Thymus (tissue), 11 donors: ENCODE measurements at regions not wholly inside any gene's neighbourhood (a gene's known extent, or its start where the extent isn't known, plus 50 kb on each side); places are given as distances from the start of the nearest gene placed in this dataset.

ENCODE experiments used
- DNase-seq, 9 donors: peaks; one replicate each; pipeline ENCODE4 v3.0.0-alpha.2; 2013; ENCODE audit warnings: low spot score in 9 of 9, low read depth in 6 of 9, missing footprints in 1 of 9
- H3K27ac ChIP-seq, 2 donors: one replicate each; pipeline ENCODE4 v1.5.1; 2013; ENCODE audit warnings: control low read depth in 1 of 2, low read depth in 1 of 2, low read length in 1 of 2, mild to moderate bottlenecking in 1 of 2, moderate library complexity in 1 of 2
- H3K27me3 ChIP-seq, 2 donors: one replicate each; pipeline ENCODE4 v1.5.1; 2013; ENCODE audit warnings: low read length in 1 of 2; ENCODE audit not compliant: control insufficient read depth in 2 of 2, insufficient read depth in 1 of 2
- H3K36me3 ChIP-seq, 2 donors: one replicate each; pipeline ENCODE4 v1.5.1; 2013; ENCODE audit warnings: low read length in 1 of 2, mild to moderate bottlenecking in 1 of 2, moderate library complexity in 1 of 2; ENCODE audit not compliant: control insufficient read depth in 2 of 2, insufficient read depth in 2 of 2
- H3K4me1 ChIP-seq, 2 donors: one replicate each; pipeline ENCODE4 v1.5.1; 2013; ENCODE audit warnings: low read length in 2 of 2; ENCODE audit not compliant: control insufficient read depth in 2 of 2, insufficient read depth in 2 of 2
- H3K4me3 ChIP-seq, 2 donors: one replicate each; pipeline ENCODE4 v1.5.1; 2013; ENCODE audit warnings: low read length in 2 of 2, control low read depth in 1 of 2, mild to moderate bottlenecking in 1 of 2
- H3K9me3 ChIP-seq, 2 donors: one replicate each; pipeline ENCODE4 v1.5.1; 2013; ENCODE audit warnings: low read length in 1 of 2, mild to moderate bottlenecking in 1 of 2; ENCODE audit not compliant: control insufficient read depth in 2 of 2, insufficient read depth in 1 of 2
- WGBS: extraction: QIAGEN DNeasy Blood & Tissue Kit; methylation state at CpG from one replicate; pipeline ENCODE4 v1.1.7; 2013; 5-methylcytosine and 5-hydroxymethylcytosine counted together
- donor health status: healthy.

- WGBS: 98% methylated on average over 3 of the region's 3 CpGs
- DNase-seq: no peak
- no peak overlapping the region for H3K27ac ChIP-seq
- no peaks in the 10 kb centered on the region for H3K27me3 ChIP-seq
- no peaks in the 10 kb centered on the region for H3K4me1 ChIP-seq
- H3K4me3 ChIP-seq: no peak overlapping the region
- no peaks in the 10 kb centered on the region for H3K9me3 ChIP-seq
- no peaks in the 10 kb centered on the region for H3K36me3 ChIP-seq
Measured at GRCh38 chr12:77549383-77550128, 281.1 kb upstream of the NAV3 start.

DNA sequence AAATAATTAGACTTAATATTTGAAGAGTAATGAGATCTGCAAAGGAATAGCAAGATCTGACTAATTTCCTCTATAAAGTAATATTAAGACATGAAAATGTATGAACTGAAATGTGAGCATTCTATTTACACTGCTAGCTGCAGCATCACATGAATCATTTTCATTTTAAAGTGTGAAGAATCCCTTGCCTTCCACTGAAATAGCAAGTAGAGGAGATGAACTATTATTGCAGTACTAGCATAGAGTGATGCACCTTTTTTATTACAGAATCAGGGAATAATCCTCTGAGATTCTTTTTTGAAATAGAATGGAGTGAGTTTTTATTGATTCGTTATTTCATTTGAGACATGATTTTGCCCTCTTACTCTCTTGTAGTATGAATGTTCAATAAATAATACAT, 281.9 kb upstream of the NAV3 start:
- H3K27ac ChIP-seq: no peak overlapping the region
- no peaks in the 10 kb centered on the region for H3K4me1 ChIP-seq
- no peaks in the 10 kb centered on the region for H3K27me3 ChIP-seq
- H3K9me3 ChIP-seq: no peaks in the 10 kb centered on the region
- WGBS: 97% methylated on average over 1 of the region's 1 CpG
- no peak for DNase-seq
- no peak overlapping the region for H3K4me3 ChIP-seq
- H3K36me3 ChIP-seq: no peaks in the 10 kb centered on the region

- Histone ChIP-seq H3K36me3 (no peaks in the 10 kb centered on the region), H3K27ac (no peak overlapping the region), H3K4me1 (no peaks in the 10 kb centered on the region), H3K4me3 (no peak overlapping the region), H3K27me3 (no peaks in the 10 kb centered on the region), H3K9me3 (no peaks in the 10 kb centered on the region)
- 67% methylated on average over 2 of the region's 2 CpGs for WGBS
- DNase-seq: no peak
Measured at GRCh38 chr12:77540097-77540496, 290.6 kb upstream of the NAV3 start.

GRCh38 chr12:77537663-77538062, 293.0 kb upstream of the NAV3 start:
- DNase-seq: no peak
- Histone ChIP-seq H3K27me3 (no peaks in the 10 kb centered on the region), H3K4me3 (no peak overlapping the region), H3K27ac (no peak overlapping the region), H3K36me3 (no peaks in the 10 kb centered on the region), H3K4me1 (no peaks in the 10 kb centered on the region), H3K9me3 (no peaks in the 10 kb centered on the region)
- 92% methylated on average over 1 of the region's 1 CpG for WGBS

DNA sequence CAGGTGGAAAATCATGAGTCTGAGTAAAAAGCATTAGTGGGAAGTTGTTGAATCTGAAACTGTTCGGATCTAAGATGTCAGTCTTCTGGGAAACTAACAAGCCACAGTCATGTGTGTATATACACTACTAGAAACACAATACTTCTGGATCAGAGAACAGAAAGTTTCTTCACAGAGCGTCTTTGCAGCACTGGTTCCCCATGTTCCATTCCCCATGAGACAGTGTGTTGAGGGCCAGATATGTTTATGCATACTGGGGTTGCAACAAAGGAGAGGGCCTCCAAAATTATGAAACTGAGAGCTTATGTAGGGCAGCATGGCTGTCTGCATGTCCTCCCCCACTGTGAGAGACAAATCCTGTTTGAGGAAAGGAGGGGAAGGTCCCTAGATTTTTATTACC, 295.0 kb upstream of the NAV3 start:
- Histone ChIP-seq H3K4me1 (no peaks in the 10 kb centered on the region), H3K27me3 (no peaks in the 10 kb centered on the region), H3K4me3 (no peak overlapping the region), H3K36me3 (no peaks in the 10 kb centered on the region), H3K27ac (no peak overlapping the region), H3K9me3 (no peaks in the 10 kb centered on the region)
- no peak for DNase-seq
- WGBS: 93% methylated on average over 2 of the region's 2 CpGs

DNA sequence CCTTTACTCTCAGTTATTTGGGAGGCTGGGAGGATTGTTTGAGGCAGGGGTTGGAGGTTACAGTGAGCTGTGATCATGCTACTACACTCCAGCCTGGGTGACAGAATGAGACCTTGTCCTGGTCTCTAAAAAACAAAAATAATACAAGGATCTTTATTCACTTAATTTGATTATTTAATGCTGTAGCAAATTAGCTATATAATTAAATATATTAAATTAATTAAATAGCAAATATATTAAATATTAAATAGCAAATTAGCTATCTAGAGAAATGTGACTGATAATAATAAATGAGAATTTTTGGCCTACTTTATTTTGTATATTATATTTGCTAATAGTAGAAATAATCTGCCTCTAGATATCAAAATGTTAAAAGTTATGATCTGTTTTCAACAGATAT, 298.8 kb upstream of the NAV3 start:
- Histone ChIP-seq H3K4me3 (no peak overlapping the region), H3K9me3 (no peaks in the 10 kb centered on the region), H3K27ac (no peak overlapping the region), H3K36me3 (no peaks in the 10 kb centered on the region), H3K4me1 (no peaks in the 10 kb centered on the region), H3K27me3 (no peaks in the 10 kb centered on the region)
- no peak for DNase-seq

GRCh38 chr12:77522247-77522646, 308.4 kb upstream of the NAV3 start:
- H3K27ac ChIP-seq: no peak overlapping the region
- no peak for DNase-seq
- no peak overlapping the region for H3K4me3 ChIP-seq
- no peaks in the 10 kb centered on the region for H3K4me1 ChIP-seq
- peaks cover 0 to 3% of the 10 kb centered on the region in 2 donors for H3K9me3 ChIP-seq
- H3K27me3 ChIP-seq: no peaks in the 10 kb centered on the region
- no peaks in the 10 kb centered on the region for H3K36me3 ChIP-seq
- 97% methylated on average over 1 of the region's 1 CpG for WGBS

GRCh38 chr12:77521508-77522115, 309.1 kb upstream of the NAV3 start:
- Histone ChIP-seq H3K9me3 (peaks cover 0 to 3% of the 10 kb centered on the region in 2 donors), H3K4me3 (no peak overlapping the region), H3K27me3 (no peaks in the 10 kb centered on the region), H3K36me3 (no peaks in the 10 kb centered on the region), H3K4me1 (no peaks in the 10 kb centered on the region), H3K27ac (no peak overlapping the region)
- no peak for DNase-seq
- WGBS: 94% methylated on average over 1 of the region's 1 CpG

DNA sequence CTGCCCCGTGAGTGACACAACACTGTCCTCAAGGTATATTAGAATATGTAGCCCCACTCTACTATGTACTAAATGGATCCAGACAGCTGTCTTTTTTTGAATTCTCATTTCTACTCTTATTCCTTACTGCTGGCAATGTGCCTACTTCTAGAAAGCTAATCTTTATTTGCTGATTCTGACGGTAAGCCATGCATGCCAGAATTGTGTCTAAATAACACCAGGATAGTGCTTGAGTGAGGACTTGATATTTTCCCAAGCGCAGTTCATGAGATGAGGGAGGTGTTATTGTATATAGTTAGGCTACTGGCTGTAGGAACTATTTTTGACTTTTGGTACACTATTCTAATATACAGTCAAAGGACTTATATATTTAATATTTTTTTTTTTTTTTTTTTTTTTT, 316.2 kb upstream of the NAV3 start:
- no peak for DNase-seq
- Histone ChIP-seq H3K36me3 (no peaks in the 10 kb centered on the region), H3K27ac (no peak overlapping the region), H3K27me3 (no peaks in the 10 kb centered on the region), H3K4me3 (no peak overlapping the region), H3K4me1 (no peaks in the 10 kb centered on the region), H3K9me3 (no peaks in the 10 kb centered on the region)
- WGBS: 91% methylated on average over 3 of the region's 3 CpGs
